ENCODE measurements at regions not wholly inside any gene's neighbourhood (a gene's known extent, or its start where the extent isn't known, plus 50 kb on each side); places are given as distances from the start of the nearest gene placed in this dataset.
"Not testable (repeated sequence)": the region's sequence is repeated elsewhere in the genome, so short reads cannot be mapped to it uniquely, and the experiment has no call there.

- CTCF ChIA-PET, result interaction anchor here (0.6 to 3.9 kb wide), 28 partner anchors 9 to 443 kb away, joined by 3 to 42 read pairs (median 5); no protein-coding TSS in a partner anchor
- TF ChIP-seq CTCF (IDR thresholded peaks at IDR 0.05; ENCODE audit: control extremely low read depth, extremely low read depth, low read depth, missing control alignments), result no peak
- POLR2A ChIA-PET, result no interaction called here
- no peak for DNase-seq (ENCODE audit: extremely low spot score)
Measured at GRCh38 chr17:37816950-37817349, 72.1 kb upstream of the HNF1B start.

GRCh38 chr17:37815536-37815935 is 70.7 kb upstream of the HNF1B start:
- POLR2A ChIA-PET, result interaction anchor here (0.7 kb wide), 1 partner anchor 72 kb away, joined by 5 read pairs; no protein-coding TSS in a partner anchor
- no peak for DNase-seq (ENCODE audit: extremely low spot score)
- CTCF ChIA-PET, result interaction anchor here (0.6 to 3.9 kb wide), 23 partner anchors 9 to 442 kb away, joined by 3 to 42 read pairs (median 5); no protein-coding TSS in a partner anchor
- no peak for TF ChIP-seq CTCF (IDR thresholded peaks at IDR 0.05; ENCODE audit: control extremely low read depth, extremely low read depth, low read depth, missing control alignments)

- DNase-seq (ENCODE audit: extremely low spot score), result no peak
- CTCF ChIA-PET, result no interaction called here
- POLR2A ChIA-PET, result no interaction called here
- TF ChIP-seq CTCF (IDR thresholded peaks at IDR 0.05; ENCODE audit: control extremely low read depth, extremely low read depth, low read depth, missing control alignments), result no peak
Measured at GRCh38 chr17:37813751-37814150, 68.9 kb upstream of the HNF1B start.

- DNase-seq (ENCODE audit: extremely low spot score); POLR2A ChIA-PET: not testable (repeated sequence)
- CTCF ChIA-PET, result interaction anchor here (3.2 kb wide), 1 partner anchor 17 kb away, joined by 13 read pairs; no protein-coding TSS in a partner anchor
Measured at GRCh38 chr17:37808846-37809245, 64.0 kb upstream of the HNF1B start.

- TF ChIP-seq CTCF (IDR thresholded peaks at IDR 0.05; ENCODE audit: control extremely low read depth, extremely low read depth, low read depth, missing control alignments), result no peak
- CTCF ChIA-PET, result interaction anchor here (2.2 to 5.4 kb wide), 2 partner anchors 12 to 14 kb away, joined by 8 to 41 read pairs; no protein-coding TSS in a partner anchor
- POLR2A ChIA-PET, result no interaction called here
- DNase-seq (ENCODE audit: extremely low spot score), result no peak
Measured at GRCh38 chr17:37802712-37803416, 58.0 kb upstream of the HNF1B start.

GRCh38 chr17:37802061-37802595 is 57.3 kb upstream of the HNF1B start:
- no peak for DNase-seq (ENCODE audit: extremely low spot score)
- ChIA-PET CTCF (interaction anchor here (1.2 to 5.4 kb wide), 3 partner anchors 11 to 28 kb away, joined by 4 to 41 read pairs (median 8); no protein-coding TSS in a partner anchor), POLR2A (no interaction called here)
- no peak for TF ChIP-seq CTCF (IDR thresholded peaks at IDR 0.05; ENCODE audit: control extremely low read depth, extremely low read depth, low read depth, missing control alignments)

- DNase-seq (ENCODE audit: extremely low spot score), result no peak
- ChIA-PET CTCF (interaction anchor here (1.0 to 5.4 kb wide), 3 partner anchors 10 to 29 kb away, joined by 3 to 41 read pairs (median 4); no protein-coding TSS in a partner anchor), POLR2A (no interaction called here)
- no peak for TF ChIP-seq CTCF (IDR thresholded peaks at IDR 0.05; ENCODE audit: control extremely low read depth, extremely low read depth, low read depth, missing control alignments)
Measured at GRCh38 chr17:37801171-37801570, 56.3 kb upstream of the HNF1B start.

All from GM10248 (cell line).